Esophagus squamous epithelium (tissue), 4 donors: ENCODE measurements at regions not wholly inside any gene's neighbourhood (a gene's known extent, or its start where the extent isn't known, plus 50 kb on each side); places are given as distances from the start of the nearest gene placed in this dataset.

Experiments used
- POLR2A ChIP-seq, 4 donors: fragments of 450-650 bp; IDR thresholded peaks; one replicate each; pipeline ENCODE4 v1.6.1; 2017; ENCODE audit warnings: antibody characterized with exemption in 4 of 4, mild to moderate bottlenecking in 4 of 4, moderate library complexity in 3 of 4
- TF ChIP-seq, protein P1 (sequence below), 6 experiments: fragments of 450-650 bp in 4 of 6; fragments of 200-600 bp in 2 of 6; sonication (generic) in 2 of 6; IDR thresholded peaks; one replicate each; pipeline ENCODE4 v1.5.1; 2016 to 2019; ENCODE audit warnings: antibody characterized with exemption in 6 of 6, mild to moderate bottlenecking in 4 of 6, moderate library complexity in 4 of 6

DNA sequence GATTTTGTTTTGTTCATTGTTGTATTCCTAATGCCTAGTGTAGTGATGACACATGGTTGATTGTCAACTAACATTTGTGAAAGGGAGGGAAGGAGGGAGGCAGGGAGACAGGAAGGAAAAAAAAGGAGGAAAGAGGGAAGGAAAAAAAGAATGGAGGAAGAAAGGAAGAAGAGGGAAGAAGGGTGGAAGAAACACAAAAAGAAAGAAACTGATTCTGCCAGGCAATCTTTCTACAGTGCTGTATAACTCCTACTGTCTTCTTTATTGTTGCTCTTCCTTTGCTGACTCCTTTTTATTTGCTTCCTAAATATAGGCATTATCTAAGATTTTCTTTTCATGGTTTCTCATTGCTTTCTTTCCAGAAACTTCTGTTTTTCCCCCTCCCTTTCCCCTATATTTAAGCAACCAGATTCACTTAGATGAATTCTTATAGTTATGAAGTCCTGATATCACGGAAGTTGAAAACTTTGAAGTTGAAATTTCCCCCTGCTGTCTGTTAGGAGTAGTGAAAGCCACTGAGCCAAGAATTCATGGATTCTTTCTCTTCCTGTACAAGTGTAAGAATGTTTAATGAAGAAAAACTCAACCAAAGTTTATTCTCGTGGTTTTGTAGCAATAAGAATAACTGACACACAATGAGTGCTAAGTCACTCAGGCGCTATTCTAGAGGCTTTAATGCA, 305.1 kb upstream of the FSHR start:
- no peak for TF ChIP-seq POLR2A (IDR thresholded peaks at IDR 0.05)
- TF ChIP-seq, protein P1, sequence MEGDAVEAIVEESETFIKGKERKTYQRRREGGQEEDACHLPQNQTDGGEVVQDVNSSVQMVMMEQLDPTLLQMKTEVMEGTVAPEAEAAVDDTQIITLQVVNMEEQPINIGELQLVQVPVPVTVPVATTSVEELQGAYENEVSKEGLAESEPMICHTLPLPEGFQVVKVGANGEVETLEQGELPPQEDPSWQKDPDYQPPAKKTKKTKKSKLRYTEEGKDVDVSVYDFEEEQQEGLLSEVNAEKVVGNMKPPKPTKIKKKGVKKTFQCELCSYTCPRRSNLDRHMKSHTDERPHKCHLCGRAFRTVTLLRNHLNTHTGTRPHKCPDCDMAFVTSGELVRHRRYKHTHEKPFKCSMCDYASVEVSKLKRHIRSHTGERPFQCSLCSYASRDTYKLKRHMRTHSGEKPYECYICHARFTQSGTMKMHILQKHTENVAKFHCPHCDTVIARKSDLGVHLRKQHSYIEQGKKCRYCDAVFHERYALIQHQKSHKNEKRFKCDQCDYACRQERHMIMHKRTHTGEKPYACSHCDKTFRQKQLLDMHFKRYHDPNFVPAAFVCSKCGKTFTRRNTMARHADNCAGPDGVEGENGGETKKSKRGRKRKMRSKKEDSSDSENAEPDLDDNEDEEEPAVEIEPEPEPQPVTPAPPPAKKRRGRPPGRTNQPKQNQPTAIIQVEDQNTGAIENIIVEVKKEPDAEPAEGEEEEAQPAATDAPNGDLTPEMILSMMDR (IDR thresholded peaks at IDR 0.05): no peak
